ENCODE measurements at regions not wholly inside any gene's neighbourhood (a gene's known extent, or its start where the extent isn't known, plus 50 kb on each side); places are given as distances from the start of the nearest gene placed in this dataset.
"Not testable (repeated sequence)": the region's sequence is repeated elsewhere in the genome, so short reads cannot be mapped to it uniquely, and the experiment has no call there.

GRCh38 chr18:4755848-4756247 lies 300.7 kb upstream of the DLGAP1 start:
- H3K9me3 ChIP-seq: no peaks in the 10 kb centered on the region
- 66% methylated on average over 4 of the region's 4 CpGs for WGBS (ENCODE audit: insufficient coverage, low coverage, low lambda C conversion rate, missing lambda C conversion rate)
- TF ChIP-seq CTCF (IDR thresholded peaks at IDR 0.05) (no peak), POLR2A (IDR thresholded peaks at IDR 0.05) (no peak)
- no peak for DNase-seq
- no peaks in the 10 kb centered on the region for H3K27me3 ChIP-seq
- no peak overlapping the region for H3K4me3 ChIP-seq
- intact Hi-C loops (cut with DNase I): no loop called here
- H3K4me1 ChIP-seq: no peaks in the 10 kb centered on the region
- no peak for ATAC-seq
- no peak overlapping the region for H3K27ac ChIP-seq
- H3K36me3 ChIP-seq: no peaks in the 10 kb centered on the region

GRCh38 chr18:4753151-4753550 lies 298.0 kb upstream of the DLGAP1 start:
- H3K27ac ChIP-seq; ATAC-seq; intact Hi-C loops (cut with DNase I); H3K4me1 ChIP-seq; H3K27me3 ChIP-seq; H3K36me3 ChIP-seq; DNase-seq; H3K4me3 ChIP-seq; H3K9me3 ChIP-seq: not testable (repeated sequence)
- 46% methylated on average over 4 of the region's 6 CpGs for WGBS (ENCODE audit: insufficient coverage, low coverage, low lambda C conversion rate, missing lambda C conversion rate)

GRCh38 chr18:4751523-4751922 lies 296.4 kb upstream of the DLGAP1 start:
- Histone ChIP-seq H3K4me1 (no peaks in the 10 kb centered on the region), H3K9me3 (no peaks in the 10 kb centered on the region), H3K27ac (no peak overlapping the region), H3K4me3 (no peak overlapping the region), H3K36me3 (no peaks in the 10 kb centered on the region), H3K27me3 (no peaks in the 10 kb centered on the region)
- no peak for TF ChIP-seq CTCF (IDR thresholded peaks at IDR 0.05)
- TF ChIP-seq POLR2A (IDR thresholded peaks at IDR 0.05): no peak
- intact Hi-C loops (cut with DNase I): no loop called here
- ATAC-seq: no peak
- DNase-seq: no peak
- 39% methylated on average over 1 of the region's 3 CpGs for WGBS (ENCODE audit: insufficient coverage, low coverage, low lambda C conversion rate, missing lambda C conversion rate)

- H3K4me1 ChIP-seq: no peaks in the 10 kb centered on the region
- 43% methylated on average over 8 of the region's 8 CpGs for WGBS (ENCODE audit: insufficient coverage, low coverage, low lambda C conversion rate, missing lambda C conversion rate)
- H3K27ac ChIP-seq: no peak overlapping the region
- no peak for ATAC-seq
- intact Hi-C loops (cut with DNase I): no loop called here
- no peak overlapping the region for H3K4me3 ChIP-seq
- no peaks in the 10 kb centered on the region for H3K36me3 ChIP-seq
- no peaks in the 10 kb centered on the region for H3K27me3 ChIP-seq
- no peaks in the 10 kb centered on the region for H3K9me3 ChIP-seq
- no peak for DNase-seq
- TF ChIP-seq POLR2A (IDR thresholded peaks at IDR 0.05) (no peak), CTCF (IDR thresholded peaks at IDR 0.05) (no peak)
Measured at GRCh38 chr18:4750393-4751346, 295.6 kb upstream of the DLGAP1 start.

- Histone ChIP-seq H3K27me3 (no peaks in the 10 kb centered on the region), H3K4me1 (no peaks in the 10 kb centered on the region), H3K9me3 (no peaks in the 10 kb centered on the region), H3K4me3 (no peak overlapping the region), H3K36me3 (no peaks in the 10 kb centered on the region), H3K27ac (no peak overlapping the region)
- intact Hi-C loops (cut with DNase I): no loop called here
- ATAC-seq: no peak
- TF ChIP-seq CTCF (IDR thresholded peaks at IDR 0.05) (no peak), POLR2A (IDR thresholded peaks at IDR 0.05) (no peak)
- 53% methylated on average over 4 of the region's 5 CpGs for WGBS (ENCODE audit: insufficient coverage, low coverage, low lambda C conversion rate, missing lambda C conversion rate)
- DNase-seq: no peak
Measured at GRCh38 chr18:4748975-4749374, 293.9 kb upstream of the DLGAP1 start.
